Hepatocyte (in vitro differentiated cells): ENCODE measurements at regions not wholly inside any gene's neighbourhood (a gene's known extent, or its start where the extent isn't known, plus 50 kb on each side); places are given as distances from the start of the nearest gene placed in this dataset.

Experiments
- CTCF ChIP-seq: fragments of 200-600 bp; sonication (generic); IDR thresholded peaks from 2 replicates; pipeline ENCODE4 v1.5.1; 2016; ENCODE audit warnings: antibody characterized with exemption, mild to moderate bottlenecking; ENCODE audit not compliant: poor library complexity
- EZH2 ChIP-seq: fragments of 200-600 bp; sonication (generic); IDR thresholded peaks from 2 replicates; pipeline ENCODE4 v1.6.1; 2016; ENCODE audit warnings: antibody characterized with exemption, mild to moderate bottlenecking, borderline replicate concordance
- EZH2phosphoT487 ChIP-seq: fragments of 200-600 bp; sonication (generic); IDR thresholded peaks from one replicate; pipeline ENCODE4 v1.6.1; 2018; ENCODE audit warnings: antibody characterized with exemption, mild to moderate bottlenecking, low read depth, moderate library complexity; ENCODE audit not compliant: unreplicated experiment, severe bottlenecking

GRCh38 chr5:32854473-32854872 lies 143.4 kb downstream of the NPR3 start:
- TF ChIP-seq CTCF, result no peak
- TF ChIP-seq EZH2, result no peak
- no peak for TF ChIP-seq EZH2phosphoT487
